ENCODE measurements at regions not wholly inside any gene's neighbourhood (a gene's known extent, or its start where the extent isn't known, plus 50 kb on each side); places are given as distances from the start of the nearest gene placed in this dataset.

GRCh38 chr6:164547076-164547475 is 762.3 kb downstream of the C6orf118 start:
- no peak for DNase-seq

GRCh38 chr6:164546263-164546662 is 763.1 kb downstream of the C6orf118 start:
- no peak for DNase-seq

- no peak for DNase-seq
These were observed 775.2 kb downstream of the C6orf118 start for GRCh38 chr6:164534070-164534766.

- DNase-seq, result no peak
These were observed 776.4 kb downstream of the C6orf118 start for GRCh38 chr6:164533045-164533362.

GRCh38 chr6:164532198-164533044 is 777.0 kb downstream of the C6orf118 start:
- no peak for DNase-seq

- DNase-seq, result no peak
These were observed 777.7 kb downstream of the C6orf118 start for GRCh38 chr6:164531736-164532135.

- DNase-seq, result no peak
These were observed 780.9 kb downstream of the C6orf118 start for GRCh38 chr6:164528539-164528938.

- no peak for DNase-seq
These were observed 786.2 kb downstream of the C6orf118 start for GRCh38 chr6:164523087-164523654.

GRCh38 chr6:164520916-164521315 is 788.5 kb downstream of the C6orf118 start:
- no peak for DNase-seq

- DNase-seq, result no peak
These were observed 802.0 kb downstream of the C6orf118 start for GRCh38 chr6:164507206-164507940.

GRCh38 chr6:164505425-164505824 is 804.0 kb downstream of the C6orf118 start:
- no peak for DNase-seq

- no peak for DNase-seq
These were observed 806.6 kb downstream of the C6orf118 start for GRCh38 chr6:164502833-164503232.

- DNase-seq, result no peak
These were observed 813.4 kb downstream of the C6orf118 start for GRCh38 chr6:164495882-164496495.

- DNase-seq, result no peak
These were observed 831.0 kb downstream of the C6orf118 start for GRCh38 chr6:164478426-164478825.

GRCh38 chr6:164477790-164478189 is 831.6 kb downstream of the C6orf118 start:
- DNase-seq, result no peak

- no peak for DNase-seq
These were observed 832.3 kb downstream of the C6orf118 start for GRCh38 chr6:164477101-164477500.

GRCh38 chr6:164469276-164469949 is 840.0 kb downstream of the C6orf118 start:
- DNase-seq, result no peak

- DNase-seq, result no peak
These were observed 853.6 kb downstream of the C6orf118 start for GRCh38 chr6:164455835-164456234.

GRCh38 chr6:164453835-164454234 is 855.6 kb downstream of the C6orf118 start:
- DNase-seq, result no peak

- DNase-seq, result no peak
These were observed 866.8 kb downstream of the C6orf118 start for GRCh38 chr6:164442572-164442971.

- DNase-seq, result no peak
These were observed 870.1 kb downstream of the C6orf118 start for GRCh38 chr6:164439331-164439730.

- DNase-seq, result no peak
These were observed 872.4 kb downstream of the C6orf118 start for GRCh38 chr6:164436976-164437375.

Measured in activated CD8-positive, alpha-beta memory T cell treated with anti-CD3 and anti-CD28 coated beads for 24 hours (primary cell).